NCI-H460 (cell line): ENCODE measurements at regions not wholly inside any gene's neighbourhood (a gene's known extent, or its start where the extent isn't known, plus 50 kb on each side); places are given as distances from the start of the nearest gene placed in this dataset.

Source experiments
- DNase-seq: peaks from one replicate; pipeline ENCODE4 v3.0.0-alpha.2; 2016; ENCODE audit warnings: low read depth; ENCODE audit errors: extremely low read depth

DNA sequence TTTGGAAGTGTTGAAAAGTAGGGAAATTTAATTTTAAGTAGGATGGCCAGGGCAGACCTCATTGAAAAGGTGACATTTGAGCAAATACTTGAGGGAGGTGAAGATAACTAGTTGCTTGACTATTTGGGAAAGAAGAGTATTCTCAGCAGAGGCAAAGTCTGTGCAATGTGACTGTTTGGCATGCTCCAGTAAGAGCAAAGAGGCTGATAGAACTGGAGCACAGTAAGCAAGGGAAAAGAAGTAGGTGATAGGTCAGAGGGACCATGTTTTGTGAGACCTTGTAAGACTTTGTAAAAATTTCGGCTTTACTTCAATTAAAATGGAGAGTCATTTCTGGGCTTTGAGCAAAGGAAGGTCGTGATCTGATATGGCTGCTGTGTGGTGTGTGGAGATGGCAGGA, 335.8 kb downstream of the ZIC1 start:
- DNase-seq: no peak

GRCh38 chr3:147755310-147755709, 346.1 kb downstream of the ZIC1 start:
- DNase-seq: no peak

GRCh38 chr3:147756476-147756875, 347.3 kb downstream of the ZIC1 start:
- no peak for DNase-seq

GRCh38 chr3:147757866-147758265, 348.7 kb downstream of the ZIC1 start:
- no peak for DNase-seq

GRCh38 chr3:147758771-147759170, 349.6 kb downstream of the ZIC1 start:
- no peak for DNase-seq

DNA sequence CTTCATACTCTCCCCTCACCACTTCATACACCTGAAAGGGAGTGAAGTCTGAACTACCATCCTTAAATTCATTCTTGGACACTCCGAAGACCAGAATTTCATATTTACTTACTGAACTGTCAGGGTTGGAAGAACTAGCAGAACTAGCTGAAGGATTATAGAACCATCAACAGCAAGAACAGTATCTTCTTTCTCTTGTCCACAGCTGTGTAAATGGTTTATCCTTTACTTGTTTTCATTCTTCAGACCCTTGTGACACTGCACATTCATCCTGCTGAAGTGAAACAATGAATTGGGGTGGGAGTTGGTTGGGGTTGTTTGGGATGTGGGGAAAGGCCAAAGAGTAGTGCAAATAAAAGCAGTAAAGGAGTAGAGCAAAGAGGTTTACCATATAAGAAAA, 350.9 kb downstream of the ZIC1 start:
- DNase-seq: no peak

GRCh38 chr3:147760941-147761340, 351.8 kb downstream of the ZIC1 start:
- DNase-seq: no peak

DNA sequence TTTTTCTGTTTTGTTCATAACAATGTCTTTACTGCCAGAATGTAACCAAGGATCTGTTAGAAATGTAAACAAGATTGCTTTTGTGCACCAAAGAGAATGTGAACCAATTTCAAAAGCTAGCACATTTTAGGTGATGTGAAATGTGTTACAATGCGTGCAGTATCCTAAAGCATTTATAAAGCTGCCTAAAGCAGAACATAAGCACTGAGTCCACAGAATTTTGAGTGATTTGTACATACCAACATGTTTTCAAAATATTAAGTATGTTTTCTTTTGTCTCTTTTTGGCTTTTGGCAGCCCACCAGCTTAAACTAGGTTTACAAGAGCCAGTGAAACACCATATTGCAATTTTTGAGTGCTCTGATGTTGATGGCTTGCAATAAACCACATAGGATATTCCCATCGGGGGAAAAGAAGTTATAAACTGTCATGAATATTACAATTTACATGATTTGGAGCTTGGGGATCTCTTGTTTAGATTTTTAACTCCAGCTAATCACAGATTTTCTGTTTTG, 364.0 kb downstream of the ZIC1 start:
- DNase-seq: no peak

DNA sequence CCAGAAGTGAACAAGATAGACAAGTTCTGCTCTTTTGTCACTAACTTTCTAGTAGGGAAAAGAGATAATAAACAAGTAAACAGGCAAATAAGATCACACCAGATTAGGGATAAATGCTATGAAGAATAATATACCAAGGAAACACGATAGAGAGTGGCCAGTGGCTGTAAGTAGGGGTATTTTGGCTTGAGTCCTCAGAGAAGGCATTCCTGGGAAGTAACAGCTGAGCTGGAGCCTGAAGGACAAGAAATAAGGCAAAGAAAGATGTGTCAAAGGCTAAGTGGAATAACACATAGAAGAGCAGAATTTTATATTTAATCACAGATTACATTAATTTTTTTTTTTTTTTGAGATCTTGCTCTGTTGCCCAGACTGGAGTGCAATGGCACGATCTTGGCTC, 366.2 kb downstream of the ZIC1 start:
- no peak for DNase-seq

GRCh38 chr3:147775816-147776530, 366.8 kb downstream of the ZIC1 start:
- no peak for DNase-seq

DNA sequence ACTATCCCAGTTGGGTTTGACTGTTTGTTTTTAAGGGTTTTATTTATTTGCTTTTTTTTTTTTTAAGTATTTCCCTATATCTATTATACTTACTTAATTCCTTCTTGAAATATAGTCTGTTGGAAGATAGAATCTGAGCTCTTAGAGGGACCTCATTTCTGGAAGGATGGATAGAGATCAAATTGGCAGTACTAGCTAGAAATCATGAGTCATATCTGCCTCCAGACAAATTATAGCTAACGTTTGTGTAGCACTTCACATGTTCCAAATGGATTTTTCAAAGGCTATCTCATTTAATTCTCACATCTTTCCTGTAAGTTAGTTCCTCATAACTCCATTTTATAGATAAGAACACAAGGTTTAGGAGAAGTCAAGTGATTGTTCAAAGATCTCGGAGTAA, 384.7 kb downstream of the ZIC1 start:
- no peak for DNase-seq

GRCh38 chr3:147794596-147794995, 385.4 kb downstream of the ZIC1 start:
- DNase-seq: no peak

DNA sequence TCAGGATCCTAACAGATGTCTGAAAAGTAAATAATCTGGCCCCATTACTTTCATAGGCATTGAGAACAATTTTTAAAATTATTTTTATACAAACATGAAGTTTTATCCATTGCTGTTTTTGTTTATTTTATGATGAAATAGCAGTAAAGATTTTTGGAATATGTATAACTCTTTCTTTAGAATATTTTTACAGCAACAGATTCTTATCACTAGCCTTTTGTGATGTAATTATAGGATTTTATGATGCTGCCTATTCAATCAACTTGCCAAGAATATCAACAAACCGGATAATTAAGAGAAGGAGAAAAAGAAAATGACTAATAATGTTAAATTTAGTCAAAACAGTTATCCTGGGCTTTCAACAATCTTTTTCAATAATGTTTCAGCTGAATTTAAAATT, 386.3 kb downstream of the ZIC1 start:
- DNase-seq: no peak

DNA sequence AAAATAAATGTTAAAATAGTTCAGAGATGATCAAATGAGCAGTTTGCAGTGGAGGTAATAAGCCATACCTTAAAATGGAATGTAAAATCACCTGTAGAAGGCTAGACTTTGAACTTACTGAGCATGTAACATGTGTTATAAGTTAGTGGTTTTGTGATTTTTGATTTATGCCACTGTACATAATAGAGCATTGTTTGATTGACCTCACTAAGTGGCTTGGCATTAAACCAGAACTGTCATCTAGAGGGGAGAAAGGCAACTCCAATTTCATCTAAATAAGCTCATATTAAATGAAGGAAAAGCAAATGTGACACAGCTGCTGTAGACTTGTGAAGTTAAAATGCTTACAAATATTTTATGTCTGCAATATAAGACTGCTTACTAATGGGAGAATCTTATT, 387.9 kb downstream of the ZIC1 start:
- DNase-seq: no peak

DNA sequence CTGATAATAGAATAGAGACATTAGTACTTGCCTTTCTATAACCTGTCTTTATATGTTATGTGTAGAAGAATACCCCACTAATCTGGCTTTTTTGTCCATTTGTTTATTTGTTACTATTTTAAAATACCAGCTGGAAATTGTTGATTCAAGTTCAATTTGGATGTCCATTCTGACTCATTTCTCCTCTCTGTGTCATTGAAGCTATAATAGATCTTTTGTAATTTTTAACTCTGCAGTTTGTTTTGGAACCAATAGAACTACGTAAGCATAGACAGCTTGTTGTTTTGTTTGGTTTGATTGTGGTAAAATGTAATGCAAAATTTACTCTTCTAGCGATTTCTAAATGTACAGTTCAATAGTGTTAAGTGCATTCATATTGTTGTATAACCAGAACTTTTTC, 390.4 kb downstream of the ZIC1 start:
- DNase-seq: no peak

DNA sequence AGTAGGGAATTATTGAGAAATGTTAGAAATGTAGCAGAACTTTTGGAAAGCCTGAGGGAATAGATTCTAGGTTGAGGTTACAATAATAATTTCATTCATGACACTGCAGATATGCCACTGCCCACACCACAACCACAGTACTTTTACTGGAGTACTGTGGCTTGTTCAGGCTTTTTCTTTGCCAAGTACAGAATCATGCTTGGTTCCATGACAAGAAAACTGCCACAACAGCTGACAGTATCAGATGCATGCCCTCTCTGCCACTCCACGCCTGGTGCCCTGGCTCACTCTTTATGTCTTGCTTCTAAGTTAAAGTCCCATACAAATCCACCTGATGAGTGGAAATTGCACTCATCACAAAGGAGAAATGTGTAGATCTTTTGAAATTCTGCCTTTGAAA, 398.6 kb downstream of the ZIC1 start:
- DNase-seq: no peak

DNA sequence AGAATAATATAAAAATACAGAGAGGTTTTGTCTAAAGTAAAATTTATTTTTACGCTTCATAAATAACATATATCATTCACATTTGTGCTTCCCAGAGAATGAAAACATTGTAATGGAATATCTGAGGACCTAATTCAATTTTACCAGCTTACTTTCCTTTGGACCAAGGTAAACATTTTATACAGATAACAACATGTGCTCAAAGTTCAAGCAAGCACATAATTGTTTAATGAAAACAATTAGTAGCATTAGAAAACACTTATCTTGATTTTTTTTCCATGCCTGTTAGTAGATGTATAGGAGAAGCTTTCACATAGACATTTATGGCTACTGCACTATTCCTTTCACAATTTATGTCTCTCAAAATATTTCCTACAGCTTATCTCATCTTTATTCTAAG, 400.0 kb downstream of the ZIC1 start:
- DNase-seq: no peak

- DNase-seq: no peak
These were observed 403.2 kb downstream of the ZIC1 start for GRCh38 chr3:147812186-147812911.

- no peak for DNase-seq
These were observed 404.1 kb downstream of the ZIC1 start for GRCh38 chr3:147813256-147813655.

GRCh38 chr3:147816752-147817151, 407.6 kb downstream of the ZIC1 start:
- DNase-seq: no peak

DNA sequence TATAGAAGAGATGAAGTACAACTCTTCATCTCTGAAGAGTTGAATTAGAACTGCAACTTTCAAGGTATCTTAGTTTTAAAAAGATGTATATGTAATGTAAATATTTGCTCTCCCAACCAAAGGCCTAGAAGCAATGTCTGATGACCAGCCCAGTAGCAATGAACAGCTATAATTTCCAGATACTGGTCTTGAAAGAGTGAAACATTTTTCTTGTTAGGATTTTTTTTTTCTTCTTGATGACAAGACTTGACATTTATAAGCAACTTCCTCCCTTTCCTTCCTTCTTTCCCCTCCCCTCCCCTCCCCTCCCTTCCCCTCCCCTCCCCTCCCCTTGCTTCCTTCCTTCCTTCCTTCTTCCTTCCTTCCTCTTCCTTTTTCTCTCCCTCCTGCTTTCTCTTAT, 423.4 kb downstream of the ZIC1 start:
- no peak for DNase-seq

DNA sequence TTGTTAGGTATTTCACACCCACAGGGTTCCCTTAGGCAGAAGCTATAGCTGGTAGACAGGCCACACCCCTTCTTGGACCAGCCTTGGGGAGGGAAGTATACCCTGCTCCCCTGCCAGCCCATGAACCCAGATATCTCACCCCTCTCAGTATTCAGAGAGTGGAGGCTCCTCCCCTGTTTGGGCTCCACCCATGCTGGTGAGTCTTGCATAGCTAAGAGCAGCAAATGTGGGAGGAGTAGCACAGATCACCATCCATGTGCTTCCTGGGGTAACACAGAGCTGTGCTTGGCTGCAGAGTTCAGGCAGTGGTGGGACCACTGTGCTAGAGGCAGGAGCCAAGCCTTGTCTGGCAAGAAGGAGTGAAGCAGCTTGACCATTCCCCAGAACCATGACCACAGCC, 427.2 kb downstream of the ZIC1 start:
- DNase-seq: no peak
